ENCODE measurements at regions not wholly inside any gene's neighbourhood (a gene's known extent, or its start where the extent isn't known, plus 50 kb on each side); places are given as distances from the start of the nearest gene placed in this dataset.

DNA sequence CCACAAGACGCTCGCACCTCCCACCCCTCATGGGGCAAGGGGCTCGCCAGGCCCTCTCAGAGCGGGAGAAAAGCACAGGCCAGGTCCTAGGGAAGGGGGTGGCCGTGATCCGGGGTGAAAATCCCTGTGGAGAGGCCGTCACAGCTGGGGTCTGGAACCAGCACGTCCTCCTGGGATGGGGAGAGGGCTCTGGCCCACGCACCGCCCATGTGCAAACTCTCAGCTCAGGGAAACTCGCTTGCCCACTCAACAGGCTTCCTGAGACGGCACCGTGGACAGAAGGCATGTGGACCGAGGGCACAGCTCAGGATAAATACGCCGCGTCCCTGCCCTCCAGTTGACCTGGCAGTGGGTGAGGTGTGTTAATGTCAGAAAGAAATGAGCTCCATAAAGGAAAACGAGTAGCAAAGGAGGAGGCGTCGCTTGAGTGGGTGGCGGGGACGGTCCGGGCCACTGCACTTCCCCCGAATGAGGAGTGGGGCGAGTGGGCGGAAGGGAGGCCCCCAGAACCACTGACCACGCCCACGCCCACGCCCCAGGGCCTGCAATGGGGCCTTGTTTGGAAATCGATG is 57.6 kb upstream of the GALNT9 start:
- H3K36me3 ChIP-seq = no peaks in the 10 kb centered on the region
- no peak for TF ChIP-seq POLR2A (IDR thresholded peaks at IDR 0.05)
- WGBS, 2 donors = 63 to 65% methylated on average over 17 to 30 of the region's 30 CpGs
- H3K27me3 ChIP-seq = peaks cover 0 to 11% (median 3%) of the 10 kb centered on the region in 4 donors
- no peaks in the 10 kb centered on the region for H3K9me3 ChIP-seq
- H3K27ac ChIP-seq = no peak overlapping the region
- H3K4me1 ChIP-seq = no peaks in the 10 kb centered on the region
- no peak overlapping the region for H3K4me3 ChIP-seq
- ATAC-seq (ENCODE audit: low FRiP score in 2 of 2) = peak in 1 of 2 donors; percentile 57
- peak in 1 of 2 donors; percentile 63 for DNase-seq

- 55 to 69% methylated on average over 13 to 36 of the region's 36 CpGs for WGBS, 2 donors
- Histone ChIP-seq H3K4me3 (no peak overlapping the region), H3K27me3 (peaks cover 0 to 11% (median 3%) of the 10 kb centered on the region in 4 donors), H3K36me3 (no peaks in the 10 kb centered on the region), H3K4me1 (no peaks in the 10 kb centered on the region), H3K9me3 (no peaks in the 10 kb centered on the region), H3K27ac (no peak overlapping the region)
- peak in 1 of 2 donors; percentile 43 for ATAC-seq (ENCODE audit: low FRiP score in 2 of 2)
- TF ChIP-seq POLR2AphosphoS5 (IDR thresholded peaks at IDR 0.05) = no peak
- TF ChIP-seq, protein P1, sequence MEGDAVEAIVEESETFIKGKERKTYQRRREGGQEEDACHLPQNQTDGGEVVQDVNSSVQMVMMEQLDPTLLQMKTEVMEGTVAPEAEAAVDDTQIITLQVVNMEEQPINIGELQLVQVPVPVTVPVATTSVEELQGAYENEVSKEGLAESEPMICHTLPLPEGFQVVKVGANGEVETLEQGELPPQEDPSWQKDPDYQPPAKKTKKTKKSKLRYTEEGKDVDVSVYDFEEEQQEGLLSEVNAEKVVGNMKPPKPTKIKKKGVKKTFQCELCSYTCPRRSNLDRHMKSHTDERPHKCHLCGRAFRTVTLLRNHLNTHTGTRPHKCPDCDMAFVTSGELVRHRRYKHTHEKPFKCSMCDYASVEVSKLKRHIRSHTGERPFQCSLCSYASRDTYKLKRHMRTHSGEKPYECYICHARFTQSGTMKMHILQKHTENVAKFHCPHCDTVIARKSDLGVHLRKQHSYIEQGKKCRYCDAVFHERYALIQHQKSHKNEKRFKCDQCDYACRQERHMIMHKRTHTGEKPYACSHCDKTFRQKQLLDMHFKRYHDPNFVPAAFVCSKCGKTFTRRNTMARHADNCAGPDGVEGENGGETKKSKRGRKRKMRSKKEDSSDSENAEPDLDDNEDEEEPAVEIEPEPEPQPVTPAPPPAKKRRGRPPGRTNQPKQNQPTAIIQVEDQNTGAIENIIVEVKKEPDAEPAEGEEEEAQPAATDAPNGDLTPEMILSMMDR (IDR thresholded peaks at IDR 0.05) = no peak
- no peak for TF ChIP-seq EP300 (IDR thresholded peaks at IDR 0.05)
- TF ChIP-seq POLR2A (IDR thresholded peaks at IDR 0.05) = no peak
- DNase-seq = peak in 1 of 2 donors; percentile 57
Measured at GRCh38 chr12:132385923-132386751, 56.7 kb upstream of the GALNT9 start.

DNA sequence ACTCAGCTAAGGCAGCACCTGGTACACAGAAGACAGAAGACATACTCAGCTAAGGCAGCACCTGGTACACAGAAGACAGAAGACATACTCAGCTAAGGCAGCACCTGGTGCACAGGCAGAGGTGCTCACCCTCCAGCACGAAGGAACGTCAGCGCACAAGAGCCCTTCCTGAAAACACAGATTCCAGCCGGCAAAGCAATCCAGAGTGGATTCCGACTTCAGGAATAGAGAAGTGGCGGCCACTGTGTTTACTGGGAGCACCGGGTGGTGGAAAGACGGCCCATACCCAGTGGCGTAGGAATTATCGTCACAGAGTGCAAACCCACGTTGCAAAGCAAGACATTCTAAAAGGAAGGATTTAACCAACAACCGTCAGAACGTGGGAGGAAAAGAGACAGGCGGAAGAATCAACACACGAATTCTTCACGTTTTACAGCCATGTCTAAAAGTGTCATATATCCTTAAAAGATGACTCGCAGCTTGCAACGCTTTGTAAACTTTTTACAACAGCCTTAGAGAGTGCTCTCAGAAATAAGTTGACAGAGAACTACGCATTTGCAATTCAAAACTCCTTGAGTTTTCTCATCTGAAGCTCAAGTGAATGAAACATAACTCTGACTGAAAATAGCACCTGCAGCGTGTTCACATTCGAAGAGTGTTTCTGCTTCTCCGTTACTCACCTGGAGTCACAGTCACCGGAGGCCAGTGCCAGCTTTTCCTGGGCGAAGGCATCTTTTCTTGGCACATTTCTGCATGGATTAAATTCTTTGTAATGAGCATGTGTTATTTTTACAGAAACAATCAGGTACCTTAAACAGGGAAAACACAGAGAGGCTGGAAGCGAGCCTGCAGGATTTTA is 55.8 kb upstream of the GALNT9 start:
- peaks cover 0 to 11% (median 3%) of the 10 kb centered on the region in 4 donors for H3K27me3 ChIP-seq
- no peak for DNase-seq
- H3K4me1 ChIP-seq = no peaks in the 10 kb centered on the region
- no peaks in the 10 kb centered on the region for H3K9me3 ChIP-seq
- no peak for TF ChIP-seq POLR2AphosphoS5 (IDR thresholded peaks at IDR 0.05)
- TF ChIP-seq EP300 (IDR thresholded peaks at IDR 0.05) = no peak
- no peak for TF ChIP-seq POLR2A (IDR thresholded peaks at IDR 0.05)
- TF ChIP-seq, protein P1 (IDR thresholded peaks at IDR 0.05) = no peak
- no peaks in the 10 kb centered on the region for H3K36me3 ChIP-seq
- no peak overlapping the region for H3K4me3 ChIP-seq
- ATAC-seq (ENCODE audit: low FRiP score in 2 of 2) = no peak
- no peak overlapping the region for H3K27ac ChIP-seq
- 41 to 49% methylated on average over 22 to 25 of the region's 25 CpGs for WGBS, 2 donors

DNA sequence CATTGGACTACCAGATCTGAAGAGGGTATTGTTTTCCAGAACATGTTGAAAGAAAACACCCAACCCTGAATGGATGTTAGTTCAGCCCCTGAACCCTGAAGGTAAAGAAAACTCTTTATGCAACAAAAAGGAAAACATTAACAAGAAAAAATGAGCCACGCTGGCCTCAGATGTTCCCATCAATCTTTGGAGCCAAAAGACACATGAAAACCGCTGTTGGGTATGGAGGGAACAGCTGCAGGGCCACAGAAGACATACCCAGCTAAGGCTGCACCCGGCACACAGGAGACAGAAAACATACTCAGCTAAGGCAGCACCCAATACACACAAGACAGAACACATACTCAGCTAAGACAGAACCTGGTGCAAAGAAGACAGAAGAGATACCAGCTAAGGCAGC is 51.3 kb upstream of the GALNT9 start:
- no peaks in the 10 kb centered on the region for H3K9me3 ChIP-seq
- no peak for ATAC-seq (ENCODE audit: low FRiP score in 2 of 2)
- H3K27me3 ChIP-seq = peaks cover 0 to 9% (median 4%) of the 10 kb centered on the region in 4 donors
- WGBS, 2 donors = 57 to 59% methylated on average over 3 of the region's 3 CpGs
- H3K27ac ChIP-seq = no peak overlapping the region
- no peaks in the 10 kb centered on the region for H3K4me1 ChIP-seq
- H3K36me3 ChIP-seq = no peaks in the 10 kb centered on the region
- H3K4me3 ChIP-seq = no peak overlapping the region
- no peak for DNase-seq
- no peak for TF ChIP-seq EP300 (IDR thresholded peaks at IDR 0.05)
- no peak for TF ChIP-seq POLR2AphosphoS5 (IDR thresholded peaks at IDR 0.05)
- TF ChIP-seq POLR2A (IDR thresholded peaks at IDR 0.05) = no peak
- TF ChIP-seq, protein P1 (IDR thresholded peaks at IDR 0.05) = no peak

DNA sequence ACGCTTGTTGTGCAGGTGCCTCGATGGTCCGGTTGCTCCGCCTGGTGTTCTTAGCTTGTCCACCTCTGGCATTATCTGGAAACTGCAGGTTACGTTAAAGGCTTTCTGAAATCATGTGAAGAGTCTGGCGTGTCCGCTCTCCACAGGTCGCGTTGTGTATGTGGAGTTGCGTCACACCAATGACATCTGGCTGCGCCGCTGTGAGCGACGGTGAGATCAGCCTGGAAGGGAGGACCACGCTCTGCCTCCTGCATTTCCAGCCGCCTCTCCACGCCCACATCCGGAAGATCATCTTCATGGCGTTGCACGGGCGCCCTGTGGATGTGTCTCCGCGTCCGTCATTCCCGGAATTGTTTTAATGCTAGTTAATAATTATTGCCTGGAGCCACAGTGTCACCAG is 50.6 kb upstream of the GALNT9 start:
- no peak for TF ChIP-seq EP300 (IDR thresholded peaks at IDR 0.05)
- no peak for TF ChIP-seq POLR2A (IDR thresholded peaks at IDR 0.05)
- TF ChIP-seq POLR2AphosphoS5 (IDR thresholded peaks at IDR 0.05) = no peak
- TF ChIP-seq, protein P1 (IDR thresholded peaks at IDR 0.05) = no peak
- no peak for DNase-seq
- H3K27me3 ChIP-seq = peaks cover 0 to 11% (median 4%) of the 10 kb centered on the region in 4 donors
- H3K4me3 ChIP-seq = no peak overlapping the region
- 82 to 84% methylated on average over 23 to 25 of the region's 25 CpGs for WGBS, 2 donors
- no peaks in the 10 kb centered on the region for H3K36me3 ChIP-seq
- no peaks in the 10 kb centered on the region for H3K4me1 ChIP-seq
- H3K27ac ChIP-seq = no peak overlapping the region
- no peak for ATAC-seq (ENCODE audit: low FRiP score in 2 of 2)
- no peaks in the 10 kb centered on the region for H3K9me3 ChIP-seq

All from upper lobe of left lung (tissue), 6 donors.